ENCODE measurements at regions not wholly inside any gene's neighbourhood (a gene's known extent, or its start where the extent isn't known, plus 50 kb on each side); places are given as distances from the start of the nearest gene placed in this dataset.
"Not testable (repeated sequence)": the region's sequence is repeated elsewhere in the genome, so short reads cannot be mapped to it uniquely, and the experiment has no call there.

DNA sequence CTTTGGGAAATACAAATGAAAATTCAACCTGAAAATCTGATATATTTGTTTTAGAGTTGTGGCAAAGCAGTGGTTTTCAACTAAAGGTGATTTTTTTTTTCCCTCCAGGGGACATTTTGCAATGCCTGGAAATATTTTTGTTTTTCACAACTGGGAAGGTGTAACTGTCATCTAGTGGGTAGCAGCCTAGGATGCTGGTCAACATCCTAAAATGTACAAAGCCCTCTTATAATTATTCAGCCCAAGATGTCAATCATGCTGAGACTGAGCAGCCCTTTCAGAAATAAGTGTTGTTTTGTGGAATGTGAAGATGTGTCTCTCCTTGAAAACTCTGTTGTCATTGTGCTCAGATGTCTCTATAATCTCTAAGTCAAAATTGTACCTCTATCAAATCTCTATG, 95.2 kb upstream of the NCAM2 start:
- no peak for DNase-seq (ENCODE audit: low read depth)

DNA sequence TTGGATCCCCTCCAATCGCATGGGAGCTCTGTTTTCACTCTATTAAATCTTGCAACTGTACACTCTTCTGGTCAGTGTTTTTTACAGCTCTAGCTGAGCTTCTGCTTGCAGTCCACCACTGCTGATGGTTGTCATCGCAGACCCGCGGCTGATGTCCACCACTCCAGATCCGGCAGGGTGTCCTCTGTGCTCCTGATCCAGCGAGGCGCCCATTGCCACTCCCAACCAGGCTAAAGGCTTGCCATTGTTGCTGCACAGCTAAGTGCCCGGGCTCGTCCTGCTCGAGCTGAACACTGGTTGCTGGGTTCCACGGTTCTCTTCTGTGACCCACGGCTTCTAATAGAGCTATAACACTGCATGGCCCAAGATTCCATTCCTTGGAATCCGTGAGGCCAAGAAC, 70.7 kb upstream of the NCAM2 start:
- not testable (repeated sequence) for DNase-seq (ENCODE audit: low read depth)

DNA sequence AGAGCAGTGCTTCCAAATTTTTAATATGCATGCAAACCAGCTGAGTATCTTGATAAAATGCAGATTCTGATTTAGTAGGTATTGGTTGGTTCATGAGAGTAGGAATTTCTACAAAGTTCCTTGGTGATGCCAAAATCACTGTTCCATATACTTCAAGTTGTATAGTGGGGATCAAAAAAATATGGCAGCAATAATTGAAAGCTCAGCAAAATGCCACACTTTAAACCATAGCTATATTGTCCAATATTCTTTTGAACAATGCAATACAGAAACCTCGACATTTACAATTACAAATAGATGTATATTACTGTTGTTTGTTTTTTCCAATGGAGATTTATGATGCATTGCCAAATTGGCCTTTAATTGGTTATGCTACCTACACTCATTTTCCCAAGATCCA, 55.7 kb upstream of the NCAM2 start:
- DNase-seq (ENCODE audit: low read depth) = no peak

DNA sequence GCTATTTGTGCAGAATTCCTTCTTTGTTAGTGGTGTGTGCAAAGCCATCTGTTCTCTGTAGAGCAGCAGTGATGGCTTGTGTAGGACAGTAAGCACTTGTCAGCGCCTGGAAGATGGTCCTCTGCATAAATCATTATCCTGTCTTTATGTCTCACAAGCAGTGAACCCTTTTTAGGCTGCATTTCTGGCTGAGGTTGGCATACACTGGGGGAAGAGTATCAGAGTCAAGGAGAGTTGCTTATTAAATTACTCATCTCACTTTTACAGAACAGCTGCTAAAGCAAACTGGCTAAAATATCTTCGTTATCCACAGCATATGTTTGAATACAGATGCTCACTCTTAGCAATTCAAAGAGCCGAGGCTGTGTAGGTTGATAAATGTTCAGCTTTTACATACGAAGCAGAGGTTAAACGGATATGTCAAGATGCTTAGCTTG, 54.6 kb upstream of the NCAM2 start:
- DNase-seq (ENCODE audit: low read depth) = no peak

DNA sequence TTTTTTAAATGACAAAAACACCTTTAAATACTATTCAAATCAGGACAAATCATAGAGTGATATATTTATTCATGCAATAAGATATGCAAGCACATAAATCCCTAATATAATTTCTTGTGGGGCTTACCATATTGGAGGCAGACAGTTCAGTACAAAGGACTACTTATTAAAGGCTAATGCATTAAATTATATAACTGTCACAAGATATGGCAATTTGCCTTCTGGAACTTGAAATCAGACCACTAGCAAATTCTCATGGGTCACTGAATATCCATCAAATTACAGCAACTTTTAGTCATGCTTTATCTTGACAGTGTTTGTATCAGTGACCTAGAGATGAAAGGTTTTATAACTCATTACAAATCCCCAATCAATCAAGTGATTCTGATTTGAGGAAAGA, 54.1 kb upstream of the NCAM2 start:
- no peak for DNase-seq (ENCODE audit: low read depth)

DNA sequence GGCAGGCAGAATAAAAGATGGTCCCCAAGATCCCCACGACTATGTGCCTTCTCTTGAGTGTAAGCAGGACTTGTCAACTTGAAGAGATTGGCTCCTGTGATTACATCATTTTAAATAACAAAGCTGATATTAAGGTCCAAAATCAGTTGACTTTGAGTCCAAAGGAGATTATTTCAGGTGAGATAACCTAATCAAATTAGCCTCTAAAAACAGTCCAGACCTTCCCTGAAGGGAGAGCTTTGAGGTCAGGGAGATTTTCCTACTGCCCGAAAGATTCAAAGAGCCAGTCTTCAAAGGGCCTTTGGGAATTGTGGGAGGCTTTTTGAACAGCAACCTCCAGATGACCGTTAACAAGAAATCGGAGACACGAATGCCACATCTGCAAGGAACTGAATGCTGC, 51.5 kb upstream of the NCAM2 start:
- no peak for DNase-seq (ENCODE audit: low read depth)

Measured in LHCN-M2 (cell line).